ENCODE measurements at regions not wholly inside any gene's neighbourhood (a gene's known extent, or its start where the extent isn't known, plus 50 kb on each side); places are given as distances from the start of the nearest gene placed in this dataset.
"Not testable (repeated sequence)": the region's sequence is repeated elsewhere in the genome, so short reads cannot be mapped to it uniquely, and the experiment has no call there.

- not testable (repeated sequence) for TF ChIP-seq NFYB (CRISPR knock-in tag; conservative IDR thresholded peaks at IDR 0.05; ENCODE audit: low read depth); E2F5 (CRISPR knock-in tag; IDR thresholded peaks at IDR 0.05); CTCF (IDR thresholded peaks at IDR 0.05); ATF3 (CRISPR knock-in tag; conservative IDR thresholded peaks at IDR 0.05); TEAD4 (CRISPR knock-in tag; IDR thresholded peaks at IDR 0.05); FOXP4 (CRISPR knock-in tag; IDR thresholded peaks at IDR 0.05); CBFB (CRISPR knock-in tag; IDR thresholded peaks at IDR 0.05; ENCODE audit: low read depth); USF1 (CRISPR knock-in tag; IDR thresholded peaks at IDR 0.05); FOXK1 (CRISPR knock-in tag; IDR thresholded peaks at IDR 0.05); SP1 (CRISPR knock-in tag; conservative IDR thresholded peaks at IDR 0.05); ATF2 (CRISPR knock-in tag; IDR thresholded peaks at IDR 0.05; ENCODE audit: borderline replicate concordance, low read depth); CREB1 (CRISPR knock-in tag; IDR thresholded peaks at IDR 0.05); MAX (CRISPR knock-in tag; IDR thresholded peaks at IDR 0.05); IRF1 (CRISPR knock-in tag; IDR thresholded peaks at IDR 0.05)
Measured at GRCh38 chr1:83287391-83287790, 711.5 kb downstream of the TTLL7 start.
